ENCODE measurements at regions not wholly inside any gene's neighbourhood (a gene's known extent, or its start where the extent isn't known, plus 50 kb on each side); places are given as distances from the start of the nearest gene placed in this dataset.

DNA sequence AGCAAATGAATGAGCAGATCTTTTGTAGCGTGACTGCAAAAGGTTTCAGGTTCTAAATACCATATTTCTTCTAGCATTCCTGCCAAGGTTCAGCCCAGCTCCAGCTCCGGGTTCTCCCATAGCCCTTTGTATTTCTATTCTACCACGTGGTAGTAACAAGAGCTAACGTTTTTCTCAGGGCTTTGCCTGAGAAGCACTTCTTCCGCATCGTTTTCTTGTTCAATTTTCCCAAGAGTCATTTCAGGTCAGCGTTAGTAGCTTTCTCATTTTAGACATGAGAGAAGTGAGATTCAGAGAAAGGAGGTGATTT is 120.1 kb upstream of the MYCN start:
- TF ChIP-seq, protein P1, sequence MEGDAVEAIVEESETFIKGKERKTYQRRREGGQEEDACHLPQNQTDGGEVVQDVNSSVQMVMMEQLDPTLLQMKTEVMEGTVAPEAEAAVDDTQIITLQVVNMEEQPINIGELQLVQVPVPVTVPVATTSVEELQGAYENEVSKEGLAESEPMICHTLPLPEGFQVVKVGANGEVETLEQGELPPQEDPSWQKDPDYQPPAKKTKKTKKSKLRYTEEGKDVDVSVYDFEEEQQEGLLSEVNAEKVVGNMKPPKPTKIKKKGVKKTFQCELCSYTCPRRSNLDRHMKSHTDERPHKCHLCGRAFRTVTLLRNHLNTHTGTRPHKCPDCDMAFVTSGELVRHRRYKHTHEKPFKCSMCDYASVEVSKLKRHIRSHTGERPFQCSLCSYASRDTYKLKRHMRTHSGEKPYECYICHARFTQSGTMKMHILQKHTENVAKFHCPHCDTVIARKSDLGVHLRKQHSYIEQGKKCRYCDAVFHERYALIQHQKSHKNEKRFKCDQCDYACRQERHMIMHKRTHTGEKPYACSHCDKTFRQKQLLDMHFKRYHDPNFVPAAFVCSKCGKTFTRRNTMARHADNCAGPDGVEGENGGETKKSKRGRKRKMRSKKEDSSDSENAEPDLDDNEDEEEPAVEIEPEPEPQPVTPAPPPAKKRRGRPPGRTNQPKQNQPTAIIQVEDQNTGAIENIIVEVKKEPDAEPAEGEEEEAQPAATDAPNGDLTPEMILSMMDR (tag by site-specific recombination; IDR thresholded peaks at IDR 0.05): no peak
- TF ChIP-seq SP2 (tag by site-specific recombination; IDR thresholded peaks at IDR 0.05) (no peak), SETDB1 (IDR thresholded peaks at IDR 0.05; ENCODE audit: insufficient read length, low read length) (no peak), ZNF658 (tag by site-specific recombination; IDR thresholded peaks at IDR 0.05) (no peak), MZF1 (tag by site-specific recombination; IDR thresholded peaks at IDR 0.05; ENCODE audit: borderline replicate concordance) (no peak)
